HCT116 (cell line): ENCODE measurements at regions not wholly inside any gene's neighbourhood (a gene's known extent, or its start where the extent isn't known, plus 50 kb on each side); places are given as distances from the start of the nearest gene placed in this dataset.

Experiments used
- ATAC-seq: fragments of 200-7000 bp; cut with Tn5 transposase; 2 replicates; pipeline ENCODE4 v1.9.1; 2020; ENCODE audit warnings: mild to moderate bottlenecking, moderate library complexity
- BruUV-seq: library from RNA; stranded (reverse); fragments of 400-500 nt; replicated peaks from 2 replicates; lab custom pipeline; 2021; lab: Mats Ljungman, UMichigan
- CTCF ChIA-PET: fragments of 300-600 bp; sonication (Branson Sonifier 250); formaldehyde crosslinking; loops from one replicate; lab custom pipeline; 2021; ENCODE audit warnings: antibody characterized with exemption; lab: Charles Lee
- POLR2A ChIA-PET: fragments of 300-600, 350-600 bp; sonication (Branson Sonifier 250); formaldehyde crosslinking; loops from one replicate; lab custom pipeline; 2021; ENCODE audit warnings: antibody characterized with exemption; lab: Charles Lee
- RAD21 ChIA-PET, 2 experiments: fragments of 300-600 bp; sonication (Branson Sonifier 250); formaldehyde crosslinking; loops; one replicate each; lab custom pipeline; 2023; ENCODE audit warnings: low total read pairs in 2 of 2; ENCODE audit not compliant: uncharacterized antibody in 2 of 2, unreplicated experiment in 2 of 2, low non-redundant PET in 1 of 2; lab: Charles Lee
- DNase-seq: peaks from one replicate; pipeline ENCODE4 v3.0.0-alpha.2; 2010; ENCODE audit warnings: low read depth, low spot score
- H2AFZ ChIP-seq: fragments of 200-600 bp; shearing (Covaris generic), sonication (generic); 2 replicates; pipeline ENCODE4 v1.6.1; 2017; ENCODE audit warnings: low read depth, mixed run types, mixed read lengths, antibody characterized with exemption, low read length; ENCODE audit not compliant: poor library complexity, severe bottlenecking
- H3K27ac ChIP-seq: 2 replicates; pipeline ENCODE4 v1.5.1; 2012; ENCODE audit warnings: low read depth, low read length
- H3K27me3 ChIP-seq: fragments of 200-600 bp; sonication (generic); 2 replicates; pipeline ENCODE4 v1.6.1; 2016; ENCODE audit warnings: mixed run types, low read length, mixed read lengths; ENCODE audit not compliant: insufficient read depth
- H3K36me3 ChIP-seq, 2 experiments: fragments of 200-500 bp in 1 of 2; fragments of 200-600 bp in 1 of 2; sonication (Bioruptor generic) in 1 of 2; sonication (generic) in 1 of 2; 2 replicates each; pipeline versions ENCODE4 v1.5.1 to v1.6.1; 2014 to 2016; ENCODE audit warnings: low read length in 2 of 2, inconsistent platforms in 1 of 2, mixed read lengths in 1 of 2, mixed run types in 1 of 2; ENCODE audit not compliant: insufficient read depth in 2 of 2, control insufficient read depth in 1 of 2
- H3K4me1 ChIP-seq, 2 experiments: fragments of 200-600 bp in 1 of 2; sonication (generic) in 1 of 2; 2 replicates each; pipeline versions ENCODE4 v1.5.1 to v1.6.1; 2012 to 2017; ENCODE audit warnings: low read length in 2 of 2, inconsistent platforms in 1 of 2, mild to moderate bottlenecking in 1 of 2, mixed read lengths in 1 of 2, mixed run types in 1 of 2, moderate library complexity in 1 of 2; ENCODE audit not compliant: insufficient read depth in 2 of 2, control insufficient read depth in 1 of 2
- H3K4me2 ChIP-seq: fragments of 200-600 bp; sonication (generic); 2 replicates; pipeline ENCODE4 v1.6.1; 2017; ENCODE audit warnings: mixed run types, low read length, mixed read lengths
- H3K4me3 ChIP-seq, 2 experiments: fragments of 200-600 bp in 1 of 2; sonication (generic) in 1 of 2; replicated peaks in 1 of 2; 2 replicates each; pipeline ENCODE4 v1.5.1; 2011 to 2016; ENCODE audit warnings: low read length in 2 of 2, control low read depth in 1 of 2, low read depth in 1 of 2, mild to moderate bottlenecking in 1 of 2, mixed read lengths in 1 of 2, mixed run types in 1 of 2
- H3K79me2 ChIP-seq: fragments of 200-600 bp; sonication (generic); 2 replicates; pipeline ENCODE4 v1.6.1; 2017; ENCODE audit warnings: mild to moderate bottlenecking, mixed run types, low read length, moderate library complexity, mixed read lengths; ENCODE audit not compliant: insufficient read depth
- H3K9ac ChIP-seq: fragments of 200-600 bp; sonication (generic); 2 replicates; pipeline ENCODE4 v1.6.1; 2016; ENCODE audit warnings: low read length, mixed read lengths
- H3K9me2 ChIP-seq: fragments of 200-600 bp; sonication (generic), shearing (Covaris generic); 2 replicates; pipeline ENCODE4 v1.6.1; 2017; ENCODE audit warnings: mixed run types, mild to moderate bottlenecking, moderate library complexity; ENCODE audit not compliant: insufficient read depth
- H3K9me3 ChIP-seq, 2 experiments: fragments of 200-500 bp in 1 of 2; fragments of 200-600 bp in 1 of 2; sonication (Bioruptor generic) in 1 of 2; sonication (generic) in 1 of 2; 2 replicates each; pipeline ENCODE4 v1.6.1; 2014 to 2017; ENCODE audit warnings: low read length in 2 of 2, mixed read lengths in 2 of 2, inconsistent platforms in 1 of 2, low read depth in 1 of 2, mild to moderate bottlenecking in 1 of 2, mixed run types in 1 of 2, moderate library complexity in 1 of 2; ENCODE audit not compliant: control insufficient read depth in 1 of 2, insufficient read depth in 1 of 2
- H4K20me1 ChIP-seq: fragments of 200-600 bp; sonication (generic), shearing (Covaris generic); 2 replicates; pipeline ENCODE4 v1.6.1; 2017; ENCODE audit warnings: mixed run types, mild to moderate bottlenecking, moderate library complexity; ENCODE audit not compliant: insufficient read depth
- ATF3 ChIP-seq: IDR thresholded peaks from 2 replicates; pipeline ENCODE4 v1.6.1; 2012
- CBX3 ChIP-seq: IDR thresholded peaks from 2 replicates; pipeline ENCODE4 v1.6.1; 2012; ENCODE audit warnings: low read depth
- CTCF ChIP-seq, 3 experiments: fragments of 200-600 bp in 1 of 3; sonication (generic) in 1 of 3; IDR thresholded peaks in 2 of 3; conservative IDR thresholded peaks in 1 of 3; 2 replicates each; pipeline ENCODE4 v1.5.1; 2012 to 2017; ENCODE audit warnings: low read depth in 2 of 3, low read length in 2 of 3, antibody characterized with exemption in 1 of 3, borderline replicate concordance in 1 of 3, control low read depth in 1 of 3, mild to moderate bottlenecking in 1 of 3, mixed read lengths in 1 of 3, mixed run types in 1 of 3, moderate library complexity in 1 of 3; ENCODE audit not compliant: insufficient read depth in 1 of 3
- EGR1 ChIP-seq: IDR thresholded peaks from 2 replicates; pipeline ENCODE4 v1.6.1; 2012; ENCODE audit warnings: low read depth
- ELF1 ChIP-seq: IDR thresholded peaks from 2 replicates; pipeline ENCODE4 v1.6.1; 2012; ENCODE audit warnings: low read depth, borderline replicate concordance
- EZH2phosphoT487 ChIP-seq: fragments of 200-600 bp; IDR thresholded peaks from 2 replicates; pipeline ENCODE4 v1.6.1; 2018; ENCODE audit warnings: antibody characterized with exemption, borderline replicate concordance
- JUND ChIP-seq: IDR thresholded peaks from 2 replicates; pipeline ENCODE4 v1.6.1; 2012
- MAX ChIP-seq: IDR thresholded peaks from 2 replicates; pipeline ENCODE4 v1.6.1; 2012
- POLR2A ChIP-seq: IDR thresholded peaks from 2 replicates; pipeline ENCODE4 v1.7.0; 2011; ENCODE audit warnings: borderline replicate concordance; ENCODE audit not compliant: insufficient read depth, insufficient read length; ENCODE audit errors: extremely low read depth
- RAD21 ChIP-seq: IDR thresholded peaks from 2 replicates; pipeline ENCODE4 v1.6.1; 2012; ENCODE audit warnings: low read depth, mild to moderate bottlenecking
- REST ChIP-seq: IDR thresholded peaks from 2 replicates; pipeline ENCODE4 v1.6.1; 2012; ENCODE audit warnings: low read depth
- SIN3A ChIP-seq: IDR thresholded peaks from 2 replicates; pipeline ENCODE4 v1.6.1; 2012; ENCODE audit warnings: low read depth
- SP1 ChIP-seq: IDR thresholded peaks from 2 replicates; pipeline ENCODE4 v1.6.1; 2012; ENCODE audit warnings: low read depth
- SRF ChIP-seq: IDR thresholded peaks from 2 replicates; pipeline ENCODE4 v1.6.1; 2012; ENCODE audit warnings: low read depth
- TCF7L2 ChIP-seq: IDR thresholded peaks from 2 replicates; pipeline ENCODE4 v1.7.0; 2011; ENCODE audit warnings: borderline replicate concordance, inconsistent platforms; ENCODE audit not compliant: insufficient read depth, insufficient read length; ENCODE audit errors: extremely low read depth
- ZFX ChIP-seq: fragments of 450-650 bp; IDR thresholded peaks from 2 replicates; pipeline ENCODE4 v1.6.1; 2017
- ZNF274 ChIP-seq: fragments of 200-500 bp; sonication (Bioruptor generic); IDR thresholded peaks from 2 replicates; pipeline ENCODE4 v1.6.1; 2014; ENCODE audit warnings: mild to moderate bottlenecking, low read depth, low read length, inconsistent platforms
- intact Hi-C: fragments of 100-400 bp; cut with micrococcal nuclease; formaldehyde crosslinking; loops from 2 replicates; pipeline ENCODE4 v1.10.0; 2022
- TF ChIP-seq, protein P1 (sequence below): IDR thresholded peaks from 2 replicates; pipeline ENCODE4 v1.6.1; 2011; ENCODE audit warnings: mild to moderate bottlenecking, low read length, moderate library complexity; ENCODE audit not compliant: insufficient replicate concordance; ENCODE audit errors: extremely low read depth

DNA sequence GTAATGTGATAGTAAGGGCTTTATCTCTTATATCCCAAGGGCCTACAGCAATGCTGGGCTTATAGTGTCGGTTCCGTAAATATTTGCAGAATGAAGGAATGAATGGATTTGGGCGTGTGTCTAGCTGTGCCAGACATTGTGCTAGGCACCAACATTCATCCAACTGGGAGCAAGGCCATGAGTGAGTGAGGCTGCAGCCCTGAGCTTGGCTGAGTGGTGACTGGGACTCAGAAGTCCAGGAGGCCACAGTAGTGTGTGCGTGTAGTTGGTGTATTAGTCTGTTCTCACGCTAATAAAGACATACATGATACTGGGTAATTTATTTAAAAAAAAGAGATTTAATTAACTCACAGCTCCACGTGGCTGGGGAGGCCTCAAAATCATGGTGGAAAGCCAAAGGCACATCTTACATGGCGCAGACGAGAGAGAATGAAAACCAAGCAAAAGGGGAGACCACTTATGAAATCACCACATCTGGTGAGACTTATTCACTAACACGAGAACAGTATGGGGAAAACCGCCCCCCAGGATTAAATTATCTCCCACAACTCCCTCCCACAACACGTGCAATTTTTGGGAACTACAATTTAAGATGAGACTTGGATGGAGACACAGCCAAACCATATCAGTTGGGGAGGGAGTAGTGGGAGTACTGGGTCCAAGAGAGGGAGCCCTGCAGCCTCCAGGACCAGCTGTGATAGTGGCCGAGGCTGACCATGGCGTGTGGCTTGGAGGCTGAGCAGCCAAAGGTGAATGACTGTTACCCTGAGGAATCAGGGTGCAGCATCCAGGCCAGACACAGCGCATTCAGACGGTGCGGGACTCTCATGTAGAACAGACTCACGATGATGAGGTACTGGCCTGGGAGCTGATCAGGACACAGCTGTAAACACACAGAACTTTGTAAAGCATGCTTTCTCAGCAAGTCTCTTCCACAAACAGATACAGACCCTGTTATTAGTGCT, 104.6 kb downstream of the TEX26 start:
- DNase-seq: no peak
- no peak overlapping the region for H3K27ac ChIP-seq
- intact Hi-C loops: no loop called here
- ATAC-seq: no peak
- no TSS peak for BruUV-seq
- H3K4me2 ChIP-seq: no peak overlapping the region
- no peak overlapping the region for H2AFZ ChIP-seq
- no peak overlapping the region for H3K4me3 ChIP-seq
- no peaks in the 10 kb centered on the region for H3K9me2 ChIP-seq
- H3K36me3 ChIP-seq: no peaks in the 10 kb centered on the region
- TF ChIP-seq EZH2phosphoT487 (no peak), MAX (no peak), SIN3A (no peak), ELF1 (no peak), REST (no peak), EGR1 (no peak), ATF3 (no peak), RAD21 (no peak), SP1 (no peak), SRF (no peak), CBX3 (no peak), ZFX (no peak), POLR2A (no peak), CTCF (IDR thresholded peaks at IDR 0.05 in 2 of 3, conservative IDR thresholded peaks at IDR 0.05 in 1 of 3; ENCODE audit: borderline replicate concordance in 1 of 3, insufficient read depth in 1 of 3, low read depth in 2 of 3, low read length in 2 of 3) (no peak), ZNF274 (no peak), JUND (no peak), TCF7L2 (no peak)
- TF ChIP-seq, protein P1, sequence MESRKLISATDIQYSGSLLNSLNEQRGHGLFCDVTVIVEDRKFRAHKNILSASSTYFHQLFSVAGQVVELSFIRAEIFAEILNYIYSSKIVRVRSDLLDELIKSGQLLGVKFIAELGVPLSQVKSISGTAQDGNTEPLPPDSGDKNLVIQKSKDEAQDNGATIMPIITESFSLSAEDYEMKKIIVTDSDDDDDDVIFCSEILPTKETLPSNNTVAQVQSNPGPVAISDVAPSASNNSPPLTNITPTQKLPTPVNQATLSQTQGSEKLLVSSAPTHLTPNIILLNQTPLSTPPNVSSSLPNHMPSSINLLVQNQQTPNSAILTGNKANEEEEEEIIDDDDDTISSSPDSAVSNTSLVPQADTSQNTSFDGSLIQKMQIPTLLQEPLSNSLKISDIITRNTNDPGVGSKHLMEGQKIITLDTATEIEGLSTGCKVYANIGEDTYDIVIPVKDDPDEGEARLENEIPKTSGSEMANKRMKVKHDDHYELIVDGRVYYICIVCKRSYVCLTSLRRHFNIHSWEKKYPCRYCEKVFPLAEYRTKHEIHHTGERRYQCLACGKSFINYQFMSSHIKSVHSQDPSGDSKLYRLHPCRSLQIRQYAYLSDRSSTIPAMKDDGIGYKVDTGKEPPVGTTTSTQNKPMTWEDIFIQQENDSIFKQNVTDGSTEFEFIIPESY: no peak
- H3K79me2 ChIP-seq: no peaks in the 10 kb centered on the region
- no peaks in the 10 kb centered on the region for H3K9me3 ChIP-seq
- H3K9ac ChIP-seq: no peak overlapping the region
- CTCF ChIA-PET: no interaction called here
- H3K27me3 ChIP-seq: no peaks in the 10 kb centered on the region
- no peaks in the 10 kb centered on the region for H4K20me1 ChIP-seq
- RAD21 ChIA-PET: no interaction called here
- POLR2A ChIA-PET: no interaction called here
- peaks cover 0 to 3% of the 10 kb centered on the region in 2 experiments; a peak in 2 of 4 replicates for H3K4me1 ChIP-seq
